ENCODE measurements at regions not wholly inside any gene's neighbourhood (a gene's known extent, or its start where the extent isn't known, plus 50 kb on each side); places are given as distances from the start of the nearest gene placed in this dataset.
"Not testable (repeated sequence)": the region's sequence is repeated elsewhere in the genome, so short reads cannot be mapped to it uniquely, and the experiment has no call there.

DNA sequence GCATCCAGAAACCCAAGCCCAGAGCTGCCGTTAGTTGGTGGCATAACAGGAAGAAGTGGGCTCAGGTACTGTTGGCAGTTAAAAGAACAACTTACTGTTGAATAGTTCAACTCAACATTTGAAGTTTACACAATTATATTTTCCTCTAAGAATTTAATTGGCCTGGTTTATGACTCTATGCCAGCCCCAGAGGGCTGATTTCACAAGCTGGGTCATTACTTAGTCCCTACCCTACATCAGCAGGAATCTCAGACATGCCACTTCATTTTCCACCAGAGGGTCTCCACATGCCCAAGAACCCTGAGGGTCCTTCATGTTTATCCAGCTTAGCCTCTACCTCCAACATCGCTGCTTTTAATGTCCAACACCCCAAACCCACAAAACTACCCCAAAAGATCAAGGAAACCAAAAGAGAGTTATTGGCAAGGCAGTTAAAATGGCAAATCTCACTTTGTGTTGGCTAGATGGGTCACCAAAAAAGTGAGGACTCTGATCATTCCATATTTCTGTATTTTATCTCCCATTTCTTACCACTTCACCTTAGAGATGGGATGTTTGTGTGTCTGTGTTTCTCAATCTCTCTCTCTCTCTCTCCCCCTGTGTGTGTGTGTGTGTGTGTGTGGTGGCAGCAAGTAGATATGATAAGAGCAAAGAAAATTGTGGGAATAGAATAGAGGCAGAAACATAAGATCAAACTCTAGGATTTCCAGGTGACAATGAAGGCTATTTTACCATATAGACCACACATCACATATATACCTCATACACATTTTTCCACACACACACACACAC, 112.5 kb upstream of the TBX18 start:
- no peak for DNase-seq (ENCODE audit: low read depth in 2 of 2)

DNA sequence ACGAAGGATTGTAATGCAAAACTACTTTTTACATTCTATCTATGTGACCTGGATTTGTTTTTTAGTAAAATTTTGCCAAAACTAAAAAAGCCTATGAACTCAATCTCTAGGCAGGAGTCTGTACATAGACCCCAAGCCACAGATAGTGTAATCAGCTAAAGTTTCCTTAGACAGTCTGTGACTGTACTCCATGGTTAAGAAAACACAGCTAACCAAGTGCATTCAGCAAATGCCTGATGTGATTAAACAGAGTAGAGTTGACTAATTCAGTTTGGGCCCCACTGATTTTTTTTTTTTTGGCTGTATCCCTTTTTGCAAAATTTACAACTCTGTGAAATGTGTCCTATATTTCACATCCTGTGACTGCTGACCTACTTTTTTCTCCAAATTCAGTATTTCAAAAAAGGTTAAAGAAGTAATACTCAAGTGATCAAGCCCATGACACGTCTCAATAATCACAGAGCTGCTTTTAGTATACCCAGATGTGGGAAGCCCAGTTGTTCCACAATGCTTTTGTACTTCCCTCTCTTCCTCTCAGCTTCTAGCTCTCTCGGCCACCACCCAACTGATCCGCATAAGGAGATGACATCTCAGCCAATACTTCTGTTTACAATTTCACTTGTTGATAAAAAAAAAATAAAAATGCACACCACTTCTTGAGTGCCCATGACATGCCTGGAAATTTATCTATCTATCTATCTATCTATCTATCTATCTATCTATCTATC, 108.8 kb upstream of the TBX18 start:
- no peak for DNase-seq (ENCODE audit: low read depth in 2 of 2)

DNA sequence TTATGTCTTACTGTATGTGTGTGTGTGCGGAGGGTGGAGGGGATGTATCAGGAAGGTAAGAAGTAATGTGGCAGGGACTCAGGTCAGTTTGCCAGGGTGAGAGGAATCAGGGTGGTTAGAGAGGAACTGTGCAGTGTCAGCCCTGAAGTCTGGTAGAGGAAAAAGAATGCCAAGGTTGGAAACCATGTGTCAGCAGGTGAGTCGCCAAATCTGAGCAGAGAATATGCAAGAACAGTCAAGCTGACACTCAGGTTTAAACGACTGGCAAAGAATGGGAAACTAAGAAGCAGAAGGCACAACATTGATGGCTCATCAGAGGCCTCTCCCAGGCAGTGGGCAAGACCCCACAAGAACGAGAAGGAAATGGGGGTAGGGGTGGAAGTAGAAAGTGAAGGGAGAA, 107.5 kb upstream of the TBX18 start:
- DNase-seq (ENCODE audit: low read depth in 2 of 2), result no peak

DNA sequence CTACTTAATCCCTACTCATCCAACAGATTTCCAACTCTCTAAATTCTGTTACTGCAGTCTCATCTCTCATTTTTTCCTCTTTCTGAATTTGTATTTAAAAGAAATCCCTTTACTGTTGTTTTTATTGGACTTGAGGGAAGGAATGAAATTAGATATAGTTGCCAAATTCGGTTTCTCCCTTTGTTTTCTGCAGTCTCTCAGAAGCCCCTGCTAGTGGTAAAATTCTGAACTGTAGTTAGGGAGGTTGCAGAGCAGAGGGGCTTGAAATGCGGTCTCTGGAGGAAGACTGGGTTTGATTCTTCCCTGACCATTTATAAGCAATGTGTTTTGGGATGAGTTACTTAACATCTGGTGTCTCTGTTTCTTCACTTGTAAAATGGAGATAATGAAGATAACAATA, 106.3 kb upstream of the TBX18 start:
- DNase-seq (ENCODE audit: low read depth in 2 of 2), result no peak

DNA sequence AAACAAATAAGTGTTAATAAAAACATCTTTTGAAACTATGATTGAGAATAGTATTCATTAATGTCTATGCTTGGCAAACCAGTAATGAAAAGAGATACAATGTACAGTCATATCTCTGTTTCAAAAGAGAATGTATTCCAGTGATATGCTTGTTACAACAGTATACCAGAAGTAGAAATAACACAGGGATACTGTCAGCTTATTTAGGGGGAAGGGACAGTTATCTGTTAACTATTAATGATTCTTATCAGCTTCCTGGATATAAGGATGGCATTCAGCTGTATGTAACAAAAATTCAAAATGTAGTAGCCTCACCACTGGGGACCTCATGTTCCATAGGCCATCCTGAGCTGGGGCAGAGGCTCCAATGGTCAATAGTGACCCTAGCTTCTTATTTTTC, 103.8 kb upstream of the TBX18 start:
- no peak for DNase-seq (ENCODE audit: low read depth in 2 of 2)

DNA sequence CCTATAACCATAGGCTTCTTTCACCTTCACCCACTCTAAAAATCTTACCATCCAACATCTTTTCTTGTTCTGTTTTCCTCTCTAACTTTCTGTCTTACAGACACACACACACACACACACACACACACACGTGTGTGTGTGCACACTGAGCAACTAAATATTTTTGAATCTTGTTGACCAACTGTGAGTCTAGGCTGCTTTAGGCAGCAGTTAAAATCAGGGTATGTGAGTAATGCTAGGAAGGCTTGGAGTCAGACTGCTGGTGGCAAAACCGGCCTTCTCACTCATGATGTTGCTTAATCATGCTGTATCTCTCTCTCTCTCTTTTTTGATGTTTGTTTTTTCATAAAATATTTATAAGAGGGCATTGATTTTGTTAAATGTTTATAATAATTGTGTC, 103.1 kb upstream of the TBX18 start:
- DNase-seq (ENCODE audit: low read depth in 2 of 2), result no peak

DNA sequence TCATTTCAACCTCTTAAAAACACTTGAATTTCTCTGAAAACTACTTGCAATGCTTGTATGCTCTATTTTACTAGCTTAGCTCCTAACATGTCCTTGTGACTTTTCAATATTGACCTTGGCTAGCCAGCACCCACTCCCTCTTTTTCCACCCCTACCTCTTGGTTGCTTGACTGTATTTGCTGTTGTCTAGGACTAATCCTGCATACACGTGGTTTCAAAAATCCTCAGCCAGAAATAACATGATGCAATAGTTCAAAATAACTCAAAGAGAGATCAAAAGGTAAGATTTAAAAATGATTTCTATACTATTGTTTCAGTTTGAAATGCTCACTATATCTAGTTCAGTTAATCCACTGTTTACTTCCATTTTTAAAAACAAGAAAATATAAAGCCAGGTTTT, 102.3 kb upstream of the TBX18 start:
- no peak for DNase-seq (ENCODE audit: low read depth in 2 of 2)

DNA sequence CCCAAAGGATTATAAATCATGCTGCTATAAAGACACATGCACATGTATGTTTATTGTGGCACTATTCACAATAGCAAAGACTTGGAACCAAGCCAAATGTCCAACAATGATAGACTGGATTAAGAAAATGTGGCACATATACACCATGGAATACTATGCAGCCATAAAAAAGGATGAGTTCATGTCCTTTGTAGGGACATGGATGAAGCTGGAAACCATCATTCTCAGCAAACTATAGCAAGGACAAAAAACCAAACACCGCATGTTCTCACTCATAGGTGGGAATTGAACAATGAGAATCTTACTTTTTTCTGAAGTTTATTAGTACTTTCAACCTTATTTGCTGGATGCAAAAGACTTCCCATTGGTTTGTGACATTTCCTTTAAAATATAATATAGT, 101.0 kb upstream of the TBX18 start:
- DNase-seq (ENCODE audit: low read depth in 2 of 2), result not testable (repeated sequence)

DNA sequence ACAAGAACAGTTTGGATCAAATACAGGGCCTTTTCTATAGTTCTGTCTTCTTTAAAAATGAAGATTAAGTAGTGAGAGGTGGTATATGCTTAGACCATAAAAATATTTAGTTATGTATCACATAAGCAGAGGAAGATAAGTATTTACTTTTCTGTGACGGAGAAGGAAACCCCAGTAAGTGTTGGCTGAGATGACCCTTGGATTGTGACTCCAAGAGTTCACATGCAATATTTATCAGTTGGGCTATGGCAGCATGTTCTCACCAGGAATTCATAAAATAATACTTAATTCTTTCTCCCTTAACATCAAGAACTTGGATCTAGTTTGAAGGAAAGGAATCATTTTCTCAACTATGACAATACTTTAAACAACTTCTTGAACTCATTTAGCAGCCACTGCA, 98.4 kb upstream of the TBX18 start:
- no peak for DNase-seq (ENCODE audit: low read depth in 2 of 2)

DNA sequence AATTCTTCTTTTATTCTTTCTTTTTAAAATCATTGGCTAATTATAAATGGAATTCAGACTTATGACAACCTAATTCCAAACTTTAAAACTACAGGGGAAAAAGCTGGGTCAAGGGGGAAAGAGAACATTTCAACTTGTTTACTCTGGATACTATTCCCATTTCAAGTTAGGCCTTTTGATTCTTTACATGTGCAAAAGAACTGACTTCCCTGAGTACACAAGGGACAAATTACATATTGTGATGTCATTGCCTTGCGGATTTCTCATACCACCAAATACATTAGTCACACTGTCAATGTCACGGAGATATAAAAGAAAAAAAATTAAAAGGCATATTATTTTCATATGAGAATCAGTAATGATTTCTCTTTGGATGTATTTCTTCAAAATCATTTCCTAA, 96.5 kb upstream of the TBX18 start:
- no peak for DNase-seq (ENCODE audit: low read depth in 2 of 2)

DNA sequence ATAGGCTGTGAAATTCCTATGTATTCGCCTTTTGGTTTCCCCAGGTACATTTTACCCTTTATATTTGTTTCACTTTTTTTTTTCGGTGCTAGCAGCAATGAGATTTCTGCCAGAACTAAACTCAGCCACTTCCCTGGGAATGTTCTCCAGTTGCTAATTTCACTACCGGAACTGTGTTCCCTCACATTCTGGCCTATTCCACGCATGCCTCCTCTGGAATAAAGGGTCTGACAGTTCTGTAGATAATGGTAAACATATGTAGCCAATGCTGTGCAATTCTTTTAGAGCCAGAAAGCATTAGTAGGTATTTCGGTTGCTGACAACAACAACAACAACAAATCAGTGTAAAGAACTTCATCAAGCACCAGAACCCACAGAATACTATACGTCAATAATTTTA, 96.1 kb upstream of the TBX18 start:
- DNase-seq (ENCODE audit: low read depth in 2 of 2), result no peak

DNA sequence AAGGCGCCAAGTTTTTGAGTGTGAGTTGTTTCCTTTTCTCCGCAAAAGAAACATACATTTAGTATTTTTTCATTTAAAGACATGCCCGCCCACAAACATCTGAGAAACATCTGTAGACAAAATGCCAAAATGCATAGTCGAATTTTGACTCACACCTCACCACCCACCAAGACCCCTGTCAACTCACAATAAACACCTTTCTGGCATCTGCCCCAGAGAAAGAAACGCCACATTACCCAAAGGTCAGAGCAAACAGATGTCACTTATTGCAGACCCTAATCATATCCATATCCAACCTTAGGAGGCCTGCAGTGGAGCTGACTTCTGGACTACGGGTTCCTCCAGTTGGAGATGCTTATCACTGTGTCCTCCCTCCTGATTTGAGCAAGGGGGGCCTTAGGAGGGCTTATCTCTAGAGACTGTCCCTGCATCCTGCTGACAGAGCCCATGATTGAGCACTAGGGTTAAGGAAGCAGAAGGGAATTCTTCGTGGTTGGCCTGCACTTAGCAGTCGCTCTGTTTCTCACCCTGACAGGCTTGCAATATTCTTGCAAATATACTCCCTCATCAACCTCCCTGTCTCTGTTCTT, 90.5 kb upstream of the TBX18 start:
- no peak for DNase-seq (ENCODE audit: low read depth in 2 of 2)

DNA sequence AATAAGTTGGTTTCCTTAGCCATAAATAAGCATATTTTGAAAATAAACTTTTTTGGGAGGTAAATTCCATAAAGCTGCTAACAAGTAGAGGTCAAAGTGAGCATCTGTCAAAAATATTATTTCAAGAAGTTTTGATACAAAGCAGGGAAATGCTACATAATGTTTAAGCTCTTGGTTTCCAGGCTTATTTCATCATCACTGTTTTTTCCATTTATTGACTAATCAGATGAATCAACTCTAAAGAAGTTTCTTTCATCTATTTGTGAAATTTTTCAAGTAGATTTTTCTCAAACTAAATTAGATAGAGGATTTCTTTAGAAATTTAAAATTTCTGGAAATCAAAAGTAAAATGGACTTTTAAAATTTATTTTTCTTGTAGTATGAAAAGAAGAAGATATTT, 89.5 kb upstream of the TBX18 start:
- no peak for DNase-seq (ENCODE audit: low read depth in 2 of 2)

DNA sequence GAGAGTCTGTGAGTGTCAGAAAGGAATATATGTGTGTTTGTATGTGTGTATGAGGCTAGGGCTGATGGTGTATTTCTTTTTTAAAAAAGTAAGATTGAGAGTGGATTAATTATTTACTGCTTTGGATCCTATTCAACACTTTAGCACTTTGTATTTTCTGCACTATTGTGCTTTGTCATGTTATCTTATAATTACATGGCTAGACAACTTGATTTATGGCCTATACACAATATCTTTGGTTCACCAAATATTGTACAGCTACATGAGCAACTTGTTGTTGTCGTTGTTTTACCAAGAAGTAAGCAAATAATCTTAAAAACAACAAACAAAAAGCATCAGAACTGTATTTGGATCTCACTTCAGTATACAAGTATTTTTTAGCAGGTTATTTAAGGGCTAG, 84.6 kb upstream of the TBX18 start:
- no peak for DNase-seq (ENCODE audit: low read depth in 2 of 2)

DNA sequence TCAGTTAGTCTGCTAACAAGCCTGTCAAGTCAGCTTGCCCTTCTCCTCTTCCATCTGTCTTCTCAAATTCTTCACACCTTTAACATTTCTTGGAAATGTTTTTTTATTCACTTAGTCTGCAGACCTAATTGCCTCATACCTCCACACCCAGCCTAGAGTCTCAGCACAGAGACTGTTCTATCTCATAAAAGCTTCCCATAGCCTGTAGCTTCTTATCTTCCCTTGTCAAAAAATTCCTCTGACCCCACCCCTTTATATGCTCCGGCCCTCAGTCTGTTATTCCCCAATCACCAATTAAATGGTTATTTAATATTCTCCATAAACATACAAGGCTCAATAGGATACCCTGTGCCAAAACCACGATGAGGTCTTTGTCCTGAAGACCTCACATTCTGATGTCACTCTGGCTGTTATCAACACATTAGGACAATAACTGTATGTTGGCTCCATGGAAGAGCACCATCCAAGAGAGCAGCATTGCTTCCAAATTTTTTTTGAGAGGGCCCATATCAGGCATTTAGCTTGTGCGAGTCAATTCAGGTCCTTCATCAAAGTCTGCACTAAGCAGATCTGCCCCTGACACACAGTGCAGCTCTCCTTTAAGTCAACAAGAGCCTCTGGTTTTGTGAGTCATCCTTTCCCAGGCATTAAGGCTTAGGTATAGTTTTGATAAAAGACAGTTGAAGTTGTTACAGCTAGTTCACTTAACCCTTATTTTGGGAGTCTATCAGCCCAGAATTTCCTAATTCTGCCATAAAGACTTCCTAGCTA, 83.2 kb upstream of the TBX18 start:
- no peak for DNase-seq (ENCODE audit: low read depth in 2 of 2)

DNA sequence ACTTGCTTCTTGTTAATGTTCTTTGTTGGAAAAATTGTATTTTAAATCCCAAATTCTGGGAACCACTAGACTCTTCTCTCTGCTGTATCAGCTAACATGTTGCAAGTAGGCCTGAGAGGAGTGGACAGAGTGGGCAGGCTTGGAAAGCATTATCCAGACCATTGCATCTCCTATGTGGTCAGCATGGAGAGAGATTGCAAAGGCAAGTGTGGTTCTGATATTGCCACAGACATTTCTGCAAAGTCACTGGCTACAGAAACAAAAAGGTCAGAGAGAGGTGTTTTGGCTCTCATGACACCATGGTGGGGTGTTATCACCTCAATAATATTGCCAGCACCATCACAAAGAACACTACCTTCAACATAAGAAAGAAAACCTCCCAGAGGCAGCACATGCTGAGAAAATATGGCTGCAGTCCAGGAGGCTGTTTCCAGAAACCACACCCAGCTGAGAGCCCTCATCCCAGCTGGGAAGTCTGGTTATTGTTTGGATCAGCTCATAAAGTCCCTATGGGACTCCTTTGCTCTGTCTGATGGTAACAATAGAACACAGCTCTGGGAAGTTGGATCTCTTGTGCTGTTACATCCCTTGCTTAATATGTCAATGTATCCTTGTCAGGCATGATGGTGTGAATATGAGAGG, 78.2 kb upstream of the TBX18 start:
- DNase-seq (ENCODE audit: low read depth in 2 of 2), result no peak

DNA sequence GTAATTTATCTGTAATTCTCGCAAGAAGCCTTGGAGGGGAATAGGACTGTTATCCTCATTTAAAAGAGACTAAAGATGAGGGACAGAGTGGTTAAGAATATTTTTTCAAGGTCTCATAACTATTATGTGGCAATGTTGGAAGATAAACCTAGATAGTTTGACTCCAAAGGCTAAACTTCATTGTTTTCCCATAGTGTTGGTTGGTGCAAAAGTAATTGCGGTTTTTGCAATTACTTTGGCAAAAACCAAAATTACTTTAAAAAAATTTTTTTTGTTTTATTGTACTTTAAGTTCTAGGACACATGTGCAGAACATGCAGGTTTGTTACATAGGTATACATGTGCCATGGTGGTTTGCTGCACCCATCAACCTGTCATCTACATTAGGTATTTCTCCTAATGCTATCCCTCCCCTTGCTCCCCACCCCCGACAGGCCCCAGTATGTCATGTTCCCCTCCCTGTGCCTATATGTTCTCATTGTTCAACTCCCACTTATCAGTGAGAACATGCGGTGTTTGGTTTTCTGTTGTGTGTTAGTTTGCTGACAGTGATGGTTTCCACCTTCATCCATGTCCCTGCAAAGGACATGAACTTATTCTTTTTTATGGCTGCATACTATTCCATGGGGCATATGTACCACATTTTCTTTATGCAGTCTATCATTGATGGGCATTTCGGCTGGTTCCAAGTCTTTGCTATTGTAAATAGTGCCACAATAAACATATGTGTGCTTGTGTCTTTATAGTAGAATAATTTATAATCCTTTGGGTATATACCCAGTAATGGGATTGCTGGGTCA, 72.9 kb upstream of the TBX18 start:
- DNase-seq (ENCODE audit: low read depth in 2 of 2), result not testable (repeated sequence)

DNA sequence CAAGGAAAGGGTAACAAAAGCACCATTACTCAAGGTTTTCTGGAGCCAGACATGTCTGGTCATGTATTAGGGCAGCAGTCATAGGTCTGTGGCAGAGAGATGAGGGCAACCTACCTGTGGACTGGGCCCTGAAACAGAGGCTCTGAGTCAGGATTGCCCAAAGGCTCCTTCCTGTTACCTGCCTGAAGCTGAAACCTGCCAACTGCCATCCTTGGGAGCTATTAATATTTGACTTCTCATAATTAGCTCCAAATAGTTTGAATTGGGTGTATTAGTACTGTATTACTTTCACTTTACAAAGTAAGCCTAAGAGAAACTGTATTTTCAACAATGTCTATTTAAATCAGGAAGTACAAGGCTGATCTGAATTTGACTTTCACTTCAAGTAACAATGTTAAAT, 72.0 kb upstream of the TBX18 start:
- no peak for DNase-seq (ENCODE audit: low read depth in 2 of 2)

DNA sequence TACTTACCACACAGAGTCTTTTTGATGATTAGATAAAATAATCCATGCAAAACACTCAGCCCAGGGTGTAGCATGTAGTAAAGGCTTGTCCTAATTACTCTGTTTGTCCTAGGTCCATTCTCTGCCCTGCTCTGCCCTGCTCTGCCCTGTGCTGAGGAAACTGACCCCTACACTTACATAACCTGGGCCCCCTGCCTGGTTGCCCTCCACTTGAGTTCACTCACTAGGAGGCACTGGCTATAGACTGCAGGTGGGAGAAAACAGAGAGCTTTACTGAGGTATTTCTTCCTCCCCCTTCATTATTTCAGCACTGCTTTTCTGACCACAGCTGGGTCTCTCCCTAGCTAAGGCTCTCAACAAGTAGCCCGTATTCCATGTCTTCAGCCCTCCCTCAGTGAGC, 70.9 kb upstream of the TBX18 start:
- no peak for DNase-seq (ENCODE audit: low read depth in 2 of 2)

DNA sequence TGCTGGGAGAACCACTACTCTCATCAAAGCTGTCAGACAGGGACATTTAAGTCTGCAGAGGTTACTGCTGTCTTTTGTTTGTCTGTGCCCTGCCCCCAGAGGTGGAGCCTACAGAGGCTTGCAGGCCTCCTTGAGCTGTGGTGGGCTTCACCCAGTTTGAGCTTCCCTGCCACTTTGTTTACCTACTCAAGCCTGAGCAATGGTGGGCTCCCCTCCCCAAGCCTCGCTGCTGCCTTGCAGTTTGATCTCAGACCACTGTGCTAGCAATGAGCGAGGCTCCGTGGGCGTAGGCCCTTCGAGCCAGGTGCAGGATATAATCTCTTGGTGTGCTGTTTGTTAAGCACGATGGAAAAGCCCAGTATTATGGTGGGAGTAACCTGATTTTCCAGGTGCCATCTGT, 67.5 kb upstream of the TBX18 start:
- DNase-seq (ENCODE audit: low read depth in 2 of 2), result not testable (repeated sequence)

DNA sequence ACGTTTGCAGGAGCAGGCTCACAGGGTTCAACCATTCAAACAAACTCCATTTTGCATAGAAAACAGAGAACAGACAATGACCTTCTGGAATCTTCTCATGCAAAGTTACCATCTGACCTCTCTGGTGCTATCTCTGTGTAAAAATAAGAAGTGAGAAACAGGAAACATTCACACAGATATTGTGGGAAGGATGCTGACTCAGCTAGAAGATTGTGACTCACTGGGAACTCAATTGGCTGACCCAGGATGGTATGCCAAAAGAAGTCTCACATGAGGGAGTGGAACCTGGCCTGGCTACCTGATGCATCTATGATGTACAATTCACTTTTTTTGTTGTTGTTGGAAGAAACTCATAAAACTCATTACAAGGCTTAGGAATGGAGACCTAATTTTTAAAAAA, 61.1 kb upstream of the TBX18 start:
- no peak for DNase-seq (ENCODE audit: low read depth in 2 of 2)
